ENCODE measurements at regions not wholly inside any gene's neighbourhood (a gene's known extent, or its start where the extent isn't known, plus 50 kb on each side); places are given as distances from the start of the nearest gene placed in this dataset.

DNA sequence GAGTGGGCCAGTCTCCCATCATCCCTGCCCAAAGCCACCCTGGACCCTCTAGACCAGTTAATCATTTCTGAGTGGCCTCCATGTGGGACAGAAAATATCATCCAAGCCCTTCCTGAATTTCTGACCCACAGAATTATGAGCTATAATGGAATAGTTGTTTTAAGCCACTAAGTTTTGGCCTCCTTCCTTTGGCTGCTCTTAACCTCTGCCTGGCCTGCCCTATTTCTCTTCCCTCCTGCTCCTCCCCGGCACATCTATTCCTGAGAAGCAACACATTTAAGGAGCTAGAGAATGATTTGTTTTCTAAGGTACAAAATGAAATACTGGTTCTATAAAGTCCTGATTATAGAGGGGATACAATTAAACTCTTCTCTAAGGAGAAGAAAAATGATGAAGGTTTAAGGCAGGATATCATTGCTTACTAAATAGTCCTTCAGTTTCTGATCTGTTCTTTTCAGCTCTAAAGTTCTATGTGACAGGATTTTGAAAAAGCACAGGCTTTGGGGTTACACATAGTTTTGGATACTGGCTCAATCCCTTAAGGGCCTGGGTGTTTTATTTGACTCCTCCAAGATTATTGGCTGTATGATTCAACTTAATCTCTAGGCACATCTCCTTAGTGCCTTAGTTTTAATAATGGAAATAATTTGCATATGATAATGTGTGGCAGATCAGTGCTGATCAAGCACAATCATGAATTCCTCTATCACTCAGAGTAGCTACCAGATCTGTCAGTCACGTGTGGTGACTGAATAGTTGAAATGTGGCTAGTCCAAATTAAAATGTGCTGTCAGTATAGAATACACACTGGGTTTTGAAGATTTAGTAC is 240.3 kb downstream of the VAPA start:
- Histone ChIP-seq H3K27me3 (ENCODE audit: control insufficient read depth in 3 of 3, insufficient read depth in 3 of 3, low read length in 3 of 3) (no peaks in the 10 kb centered on the region), H3K9me3 (ENCODE audit: control insufficient read depth in 3 of 3, low read length in 3 of 3) (no peaks in the 10 kb centered on the region), H3K9ac (ENCODE audit: low read depth in 1 of 3, low read length in 3 of 3) (no peak overlapping the region), H3K36me3 (ENCODE audit: control insufficient read depth in 3 of 3, insufficient read depth in 3 of 3, low read length in 3 of 3) (no peaks in the 10 kb centered on the region), H3K4me1 (ENCODE audit: control insufficient read depth in 3 of 3, insufficient read depth in 3 of 3, low read length in 3 of 3) (no peaks in the 10 kb centered on the region), H3K4me3 (ENCODE audit: low read length in 3 of 3) (no peak overlapping the region), H3K27ac (ENCODE audit: low read depth, low read length) (no peak overlapping the region)

DNA sequence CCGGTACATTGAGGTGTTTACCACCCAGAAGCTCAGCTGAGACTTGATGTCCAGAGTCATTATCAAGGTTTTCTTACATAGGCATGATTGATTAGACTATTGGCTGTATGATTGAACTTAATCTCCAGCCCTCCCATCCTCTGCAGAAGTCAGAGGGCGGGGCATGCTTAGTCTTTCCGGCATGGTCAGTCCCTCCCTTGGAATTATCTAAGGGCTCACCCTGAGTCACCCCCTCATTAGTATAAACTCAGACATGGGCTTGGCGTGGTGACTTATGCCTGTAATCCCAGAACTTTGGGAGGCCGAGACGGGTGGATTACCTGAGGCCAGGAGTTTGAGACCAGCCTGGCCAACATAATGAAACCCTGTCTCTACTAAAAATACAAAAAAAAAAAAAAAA is 243.9 kb downstream of the VAPA start:
- H3K9ac ChIP-seq (ENCODE audit: low read depth in 1 of 3, low read length in 3 of 3): no peak overlapping the region
- no peak overlapping the region for H3K4me3 ChIP-seq (ENCODE audit: low read length in 3 of 3)
- H3K36me3 ChIP-seq (ENCODE audit: control insufficient read depth in 3 of 3, insufficient read depth in 3 of 3, low read length in 3 of 3): no peaks in the 10 kb centered on the region
- no peaks in the 10 kb centered on the region for H3K27me3 ChIP-seq (ENCODE audit: control insufficient read depth in 3 of 3, insufficient read depth in 3 of 3, low read length in 3 of 3)
- no peak overlapping the region for H3K27ac ChIP-seq (ENCODE audit: low read depth, low read length)
- H3K9me3 ChIP-seq (ENCODE audit: control insufficient read depth in 3 of 3, low read length in 3 of 3): no peaks in the 10 kb centered on the region
- H3K4me1 ChIP-seq (ENCODE audit: control insufficient read depth in 3 of 3, insufficient read depth in 3 of 3, low read length in 3 of 3): no peaks in the 10 kb centered on the region

DNA sequence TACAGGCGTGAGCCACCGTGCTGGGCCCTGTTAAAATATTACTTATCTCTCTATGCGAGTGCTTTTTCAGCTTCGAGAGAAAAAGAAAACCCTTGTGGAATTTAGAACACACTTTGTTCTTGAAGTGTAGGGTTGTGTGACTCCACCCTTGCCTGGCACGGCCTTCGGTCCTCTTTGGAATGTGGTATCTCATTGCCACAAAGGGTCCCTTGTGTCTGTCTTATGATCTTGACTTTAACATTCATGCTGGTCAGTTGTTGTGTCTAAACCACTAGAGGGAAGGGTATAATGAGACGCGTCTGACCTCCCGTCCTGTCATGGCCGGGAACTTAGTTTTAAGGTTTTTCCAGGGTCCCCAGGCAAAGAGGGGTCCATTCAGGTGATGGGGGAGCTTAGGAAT is 246.4 kb downstream of the VAPA start:
- no peaks in the 10 kb centered on the region for H3K36me3 ChIP-seq (ENCODE audit: control insufficient read depth in 3 of 3, insufficient read depth in 3 of 3, low read length in 3 of 3)

DNA sequence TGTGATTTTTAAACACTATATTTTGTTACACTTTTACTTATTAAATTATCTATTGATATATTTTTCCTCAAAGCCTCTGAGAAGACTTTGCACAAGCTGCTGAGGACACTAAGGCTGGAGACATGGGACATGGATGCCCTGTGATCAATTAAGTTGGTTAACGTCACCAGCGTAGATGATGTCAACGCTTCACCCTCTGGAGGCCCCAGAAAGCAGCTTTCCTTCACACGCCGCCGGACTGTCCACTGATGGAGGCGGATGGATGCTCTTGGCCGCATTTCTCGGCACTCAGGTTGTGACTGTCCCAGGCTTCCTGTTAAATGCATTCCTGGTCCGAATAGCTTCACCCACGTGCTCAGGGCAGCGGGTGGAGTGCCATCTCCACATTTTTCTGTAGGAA is 247.5 kb downstream of the VAPA start:
- no peaks in the 10 kb centered on the region for H3K4me1 ChIP-seq (ENCODE audit: control insufficient read depth in 3 of 3, insufficient read depth in 3 of 3, low read length in 3 of 3)
- H3K27ac ChIP-seq (ENCODE audit: low read depth, low read length): no peak overlapping the region
- H3K9ac ChIP-seq (ENCODE audit: low read depth in 1 of 3, low read length in 3 of 3): no peak overlapping the region
- no peaks in the 10 kb centered on the region for H3K9me3 ChIP-seq (ENCODE audit: control insufficient read depth in 3 of 3, low read length in 3 of 3)
- H3K36me3 ChIP-seq (ENCODE audit: control insufficient read depth in 3 of 3, insufficient read depth in 3 of 3, low read length in 3 of 3): no peaks in the 10 kb centered on the region
- no peaks in the 10 kb centered on the region for H3K27me3 ChIP-seq (ENCODE audit: control insufficient read depth in 3 of 3, insufficient read depth in 3 of 3, low read length in 3 of 3)
- no peak overlapping the region for H3K4me3 ChIP-seq (ENCODE audit: low read length in 3 of 3)

More for the DNA sequence above, 246.4 kb downstream of the VAPA start:
- Histone ChIP-seq H3K27me3 (ENCODE audit: control insufficient read depth in 3 of 3, insufficient read depth in 3 of 3, low read length in 3 of 3) (no peaks in the 10 kb centered on the region), H3K9me3 (ENCODE audit: control insufficient read depth in 3 of 3, low read length in 3 of 3) (no peaks in the 10 kb centered on the region), H3K27ac (ENCODE audit: low read depth, low read length) (no peak overlapping the region), H3K9ac (ENCODE audit: low read depth in 1 of 3, low read length in 3 of 3) (no peak overlapping the region), H3K4me1 (ENCODE audit: control insufficient read depth in 3 of 3, insufficient read depth in 3 of 3, low read length in 3 of 3) (no peaks in the 10 kb centered on the region), H3K4me3 (ENCODE audit: low read length in 3 of 3) (no peak overlapping the region)

DNA sequence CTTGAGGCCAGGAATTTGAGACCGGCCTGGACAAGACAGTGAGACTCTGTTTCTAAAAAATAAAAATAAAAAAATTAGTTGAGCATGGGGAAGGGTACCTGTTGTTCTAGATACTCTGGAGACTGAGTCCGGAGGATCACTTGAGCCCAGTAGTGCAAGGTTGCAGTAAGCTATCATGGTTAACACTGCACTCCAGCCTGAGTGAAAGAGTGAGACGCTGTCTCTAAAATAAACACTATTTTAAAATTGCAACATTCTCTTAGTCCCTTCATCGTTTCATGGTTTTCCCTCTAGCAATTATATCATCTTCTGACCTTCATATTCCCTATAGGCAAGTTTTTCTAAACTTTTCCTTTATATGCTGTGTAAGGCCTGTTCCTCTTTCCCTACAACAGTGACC is 248.5 kb downstream of the VAPA start:
- no peak overlapping the region for H3K4me3 ChIP-seq (ENCODE audit: low read length in 3 of 3)
- H3K9ac ChIP-seq (ENCODE audit: low read depth in 1 of 3, low read length in 3 of 3): no peak overlapping the region
- H3K27me3 ChIP-seq (ENCODE audit: control insufficient read depth in 3 of 3, insufficient read depth in 3 of 3, low read length in 3 of 3): no peaks in the 10 kb centered on the region
- no peaks in the 10 kb centered on the region for H3K36me3 ChIP-seq (ENCODE audit: control insufficient read depth in 3 of 3, insufficient read depth in 3 of 3, low read length in 3 of 3)
- H3K27ac ChIP-seq (ENCODE audit: low read depth, low read length): no peak overlapping the region
- no peaks in the 10 kb centered on the region for H3K4me1 ChIP-seq (ENCODE audit: control insufficient read depth in 3 of 3, insufficient read depth in 3 of 3, low read length in 3 of 3)
- no peaks in the 10 kb centered on the region for H3K9me3 ChIP-seq (ENCODE audit: control insufficient read depth in 3 of 3, low read length in 3 of 3)

DNA sequence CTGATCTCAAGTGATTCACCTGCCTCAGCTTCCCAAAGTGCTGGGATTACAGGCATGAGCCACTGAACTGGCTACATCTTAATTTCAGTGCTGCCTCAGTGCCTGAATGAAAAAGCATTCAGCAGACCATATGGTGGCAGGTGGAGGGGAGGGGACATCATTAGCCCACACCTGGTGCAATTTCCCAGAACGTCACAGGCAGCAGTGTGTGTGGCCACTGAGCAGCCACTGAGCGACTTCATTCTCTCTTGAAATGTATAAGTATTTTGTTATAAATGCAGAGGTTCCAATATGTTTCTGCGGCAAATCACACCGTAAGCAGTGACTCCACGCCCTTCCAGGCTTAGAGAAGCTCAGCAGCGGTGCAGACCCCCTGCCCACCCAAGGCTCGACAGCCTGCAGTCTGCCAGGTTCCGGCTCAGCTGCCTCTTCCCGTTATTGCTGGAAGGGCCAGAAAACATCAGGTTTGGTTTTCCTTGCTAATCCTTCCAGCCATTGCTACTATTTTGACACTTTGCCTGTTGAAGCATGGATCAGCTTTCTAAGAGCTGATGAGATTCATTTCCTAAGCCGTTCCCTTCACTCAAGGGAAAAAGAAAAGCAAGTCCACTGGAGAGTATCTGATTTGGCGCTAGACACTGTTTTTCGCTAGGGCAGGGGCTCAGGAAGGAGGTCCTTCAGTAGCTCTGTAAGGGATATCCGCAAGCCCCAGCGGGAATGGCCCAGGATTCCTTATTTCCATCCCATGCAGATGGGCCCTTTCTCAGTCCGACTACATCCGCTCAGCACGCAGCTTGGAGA is 250.7 kb downstream of the VAPA start:
- no peaks in the 10 kb centered on the region for H3K9me3 ChIP-seq (ENCODE audit: control insufficient read depth in 3 of 3, low read length in 3 of 3)
- no peaks in the 10 kb centered on the region for H3K4me1 ChIP-seq (ENCODE audit: control insufficient read depth in 3 of 3, insufficient read depth in 3 of 3, low read length in 3 of 3)
- H3K36me3 ChIP-seq (ENCODE audit: control insufficient read depth in 3 of 3, insufficient read depth in 3 of 3, low read length in 3 of 3): no peaks in the 10 kb centered on the region
- no peaks in the 10 kb centered on the region for H3K27me3 ChIP-seq (ENCODE audit: control insufficient read depth in 3 of 3, insufficient read depth in 3 of 3, low read length in 3 of 3)
- H3K4me3 ChIP-seq (ENCODE audit: low read length in 3 of 3): no peak overlapping the region
- no peak overlapping the region for H3K9ac ChIP-seq (ENCODE audit: low read depth in 1 of 3, low read length in 3 of 3)
- no peak overlapping the region for H3K27ac ChIP-seq (ENCODE audit: low read depth, low read length)

DNA sequence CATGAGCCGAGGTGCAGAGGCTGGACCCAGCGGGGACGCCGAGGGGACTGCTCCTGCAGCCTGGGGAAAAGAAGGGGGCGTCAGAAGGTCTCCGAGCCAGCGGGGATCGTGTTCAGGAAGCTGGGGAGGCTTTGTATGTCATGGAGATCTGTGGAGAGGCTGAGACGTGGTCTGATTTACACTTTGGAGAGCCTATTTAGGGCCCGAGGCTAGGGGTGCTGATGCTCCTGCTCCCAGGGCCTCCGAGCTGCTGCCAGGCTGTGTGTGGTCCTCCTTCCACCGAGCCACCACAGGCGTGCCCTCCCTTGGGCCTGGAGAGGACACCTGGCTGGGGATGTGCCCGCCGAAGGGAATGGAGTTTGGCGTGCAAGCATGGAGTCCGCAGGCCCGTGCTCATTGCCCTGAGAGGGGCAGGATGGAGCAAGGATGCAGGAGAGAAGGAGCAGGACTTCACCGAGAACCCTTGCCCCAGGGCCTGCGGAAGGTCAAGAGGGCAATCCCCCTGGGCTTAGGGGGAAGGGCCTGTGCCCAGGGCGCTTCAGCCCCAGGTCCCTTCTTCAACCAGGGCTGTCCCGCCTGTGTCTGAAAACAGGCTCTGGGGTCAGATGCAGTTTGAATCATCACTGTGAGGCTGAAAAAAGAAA is 252.5 kb downstream of the VAPA start:
- Histone ChIP-seq H3K27me3 (ENCODE audit: control insufficient read depth in 3 of 3, insufficient read depth in 3 of 3, low read length in 3 of 3) (no peaks in the 10 kb centered on the region), H3K27ac (ENCODE audit: low read depth, low read length) (no peak overlapping the region), H3K9ac (ENCODE audit: low read depth in 1 of 3, low read length in 3 of 3) (no peak overlapping the region), H3K9me3 (ENCODE audit: control insufficient read depth in 3 of 3, low read length in 3 of 3) (no peaks in the 10 kb centered on the region), H3K36me3 (ENCODE audit: control insufficient read depth in 3 of 3, insufficient read depth in 3 of 3, low read length in 3 of 3) (no peaks in the 10 kb centered on the region), H3K4me3 (ENCODE audit: low read length in 3 of 3) (no peak overlapping the region), H3K4me1 (ENCODE audit: control insufficient read depth in 3 of 3, insufficient read depth in 3 of 3, low read length in 3 of 3) (no peaks in the 10 kb centered on the region)

DNA sequence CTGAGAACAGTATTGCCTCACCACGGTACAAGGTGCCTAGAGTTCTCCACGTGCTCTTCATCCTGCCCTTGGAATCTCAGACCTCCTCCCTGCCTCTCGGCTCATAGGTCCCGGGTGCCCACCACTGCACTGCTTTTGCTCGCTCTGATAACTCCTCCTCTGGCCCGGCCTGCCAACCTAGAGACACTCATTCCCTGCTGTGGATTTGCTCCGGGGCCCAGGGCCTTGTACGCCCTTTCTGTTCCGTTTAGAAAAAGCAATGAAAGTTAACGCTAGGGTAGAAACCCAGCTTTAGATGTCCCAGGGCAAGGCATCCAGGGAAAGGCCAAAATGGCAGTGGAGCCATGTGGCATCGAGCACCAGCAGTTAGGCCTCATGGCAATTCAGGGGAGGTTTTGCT is 253.9 kb downstream of the VAPA start:
- no peak overlapping the region for H3K9ac ChIP-seq (ENCODE audit: low read depth in 1 of 3, low read length in 3 of 3)

DNA sequence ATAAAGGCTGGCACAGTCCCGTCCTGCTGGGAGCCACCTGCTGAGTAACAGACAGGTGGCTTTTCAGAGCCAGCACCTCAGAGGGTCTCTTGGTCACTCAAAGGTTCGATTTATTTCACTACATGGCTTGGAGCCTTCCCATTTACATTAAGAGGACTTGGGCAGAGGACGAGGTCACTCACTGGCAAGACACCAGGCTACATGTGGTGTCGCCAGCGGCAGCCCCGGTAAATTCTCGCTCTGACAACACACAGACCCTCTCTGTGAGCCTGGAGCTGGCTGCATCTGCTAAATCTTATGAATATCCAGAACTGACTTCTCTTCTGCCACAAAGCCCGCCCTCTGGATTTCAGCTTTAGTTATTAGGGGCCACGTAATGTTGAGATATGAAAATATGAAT is 254.7 kb downstream of the VAPA start:
- Histone ChIP-seq H3K9ac (ENCODE audit: low read depth in 1 of 3, low read length in 3 of 3) (no peak overlapping the region), H3K36me3 (ENCODE audit: control insufficient read depth in 3 of 3, insufficient read depth in 3 of 3, low read length in 3 of 3) (no peaks in the 10 kb centered on the region), H3K27me3 (ENCODE audit: control insufficient read depth in 3 of 3, insufficient read depth in 3 of 3, low read length in 3 of 3) (no peaks in the 10 kb centered on the region), H3K4me1 (ENCODE audit: control insufficient read depth in 3 of 3, insufficient read depth in 3 of 3, low read length in 3 of 3) (no peaks in the 10 kb centered on the region), H3K4me3 (ENCODE audit: low read length in 3 of 3) (no peak overlapping the region), H3K9me3 (ENCODE audit: control insufficient read depth in 3 of 3, low read length in 3 of 3) (no peaks in the 10 kb centered on the region), H3K27ac (ENCODE audit: low read depth, low read length) (no peak overlapping the region)

More for the DNA sequence above, 253.9 kb downstream of the VAPA start:
- H3K27ac ChIP-seq (ENCODE audit: low read depth, low read length): no peak overlapping the region
- H3K27me3 ChIP-seq (ENCODE audit: control insufficient read depth in 3 of 3, insufficient read depth in 3 of 3, low read length in 3 of 3): no peaks in the 10 kb centered on the region
- H3K4me3 ChIP-seq (ENCODE audit: low read length in 3 of 3): no peak overlapping the region
- no peaks in the 10 kb centered on the region for H3K9me3 ChIP-seq (ENCODE audit: control insufficient read depth in 3 of 3, low read length in 3 of 3)
- no peaks in the 10 kb centered on the region for H3K4me1 ChIP-seq (ENCODE audit: control insufficient read depth in 3 of 3, insufficient read depth in 3 of 3, low read length in 3 of 3)
- no peaks in the 10 kb centered on the region for H3K36me3 ChIP-seq (ENCODE audit: control insufficient read depth in 3 of 3, insufficient read depth in 3 of 3, low read length in 3 of 3)

DNA sequence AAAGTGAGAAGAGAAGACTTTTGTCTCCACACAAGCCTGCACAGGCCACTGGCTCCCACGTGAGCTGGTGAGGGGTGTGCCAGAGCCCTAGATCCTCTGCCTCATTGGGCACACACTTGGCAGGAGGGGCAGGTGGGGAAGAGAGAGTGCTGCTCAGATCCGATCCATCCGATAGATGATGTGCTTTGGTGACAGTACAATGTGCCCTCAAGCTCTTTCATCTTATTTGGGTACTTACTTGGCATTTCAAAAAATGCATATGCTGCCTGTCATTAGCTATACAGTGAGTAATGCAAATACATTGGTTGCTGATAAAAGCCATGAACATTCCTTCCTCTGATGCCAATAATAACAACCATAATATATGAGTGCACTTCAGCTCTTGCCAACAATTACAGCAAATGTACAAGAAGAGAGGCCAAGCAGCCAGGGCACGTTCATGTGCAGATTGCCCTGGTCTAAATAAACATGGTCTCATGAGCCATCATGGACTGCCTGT is 255.3 kb downstream of the VAPA start:
- no peaks in the 10 kb centered on the region for H3K4me1 ChIP-seq (ENCODE audit: control insufficient read depth in 3 of 3, insufficient read depth in 3 of 3, low read length in 3 of 3)
- H3K4me3 ChIP-seq (ENCODE audit: low read length in 3 of 3): no peak overlapping the region
- no peaks in the 10 kb centered on the region for H3K9me3 ChIP-seq (ENCODE audit: control insufficient read depth in 3 of 3, low read length in 3 of 3)
- no peaks in the 10 kb centered on the region for H3K36me3 ChIP-seq (ENCODE audit: control insufficient read depth in 3 of 3, insufficient read depth in 3 of 3, low read length in 3 of 3)
- no peak overlapping the region for H3K9ac ChIP-seq (ENCODE audit: low read depth in 1 of 3, low read length in 3 of 3)
- no peaks in the 10 kb centered on the region for H3K27me3 ChIP-seq (ENCODE audit: control insufficient read depth in 3 of 3, insufficient read depth in 3 of 3, low read length in 3 of 3)
- H3K27ac ChIP-seq (ENCODE audit: low read depth, low read length): no peak overlapping the region

All from skeletal muscle tissue (tissue), 3 donors.